Stimulated activated memory B cell treated with anti-CD40 and anti-IgM and Interleukin-4, amounts not matched to agents 10 μg/mL and 1 μg/mL and 100 μg/mL, for 72 hours (primary cell): ENCODE measurements at regions not wholly inside any gene's neighbourhood (a gene's known extent, or its start where the extent isn't known, plus 50 kb on each side); places are given as distances from the start of the nearest gene placed in this dataset.
"Not testable (repeated sequence)": the region's sequence is repeated elsewhere in the genome, so short reads cannot be mapped to it uniquely, and the experiment has no call there.

ENCODE experiments used
- ATAC-seq: fragments of 150-1000 bp; cut with Tn5 transposase; 2 replicates; pipeline ENCODE4 v1.10.0; 2021
- H3K27ac Mint-ChIP-seq: one replicate; pipeline ENCODE4 v1.8.0; 2022; ENCODE audit warnings: mild to moderate bottlenecking, mixed read lengths
- H3K27me3 Mint-ChIP-seq: one replicate; pipeline ENCODE4 v1.8.0; 2022; ENCODE audit warnings: mixed read lengths
- H3K36me3 Mint-ChIP-seq: one replicate; pipeline ENCODE4 v1.8.0; 2022; ENCODE audit warnings: mixed read lengths
- H3K4me1 Mint-ChIP-seq: one replicate; pipeline ENCODE4 v1.8.0; 2022; ENCODE audit warnings: mixed read lengths
- H3K4me3 Mint-ChIP-seq: one replicate; pipeline ENCODE4 v1.8.0; 2022; ENCODE audit warnings: mild to moderate bottlenecking, moderate library complexity, mixed read lengths
- H3K9me3 Mint-ChIP-seq: one replicate; pipeline ENCODE4 v1.8.0; 2022; ENCODE audit warnings: mixed read lengths

DNA sequence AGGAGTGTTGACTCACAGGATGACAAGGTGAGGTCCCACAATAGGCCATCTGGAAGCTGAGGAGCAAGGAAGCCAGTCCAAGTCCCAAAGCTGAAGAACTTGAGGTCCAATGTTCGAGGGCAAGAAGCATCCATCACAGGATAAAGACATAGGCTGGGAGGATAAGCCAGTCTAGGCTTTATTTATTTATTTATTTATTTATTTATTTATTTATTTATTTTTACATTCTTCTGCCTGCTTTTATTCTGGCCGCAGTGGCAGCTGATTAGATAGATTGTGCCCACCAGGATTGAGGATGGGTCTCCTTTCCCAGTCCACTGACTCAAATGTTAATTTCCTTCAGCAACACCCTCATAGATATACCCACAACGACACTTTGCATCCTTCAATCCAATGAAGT is 472.2 kb upstream of the DPPA4 start:
- Mint-ChIP-seq H3K4me1 (no peaks in the 10 kb centered on the region), H3K4me3 (no peak overlapping the region), H3K27ac (no peak overlapping the region), H3K36me3 (no peaks in the 10 kb centered on the region), H3K27me3 (no peaks in the 10 kb centered on the region), H3K9me3 (no peaks in the 10 kb centered on the region)
- no peak for ATAC-seq

DNA sequence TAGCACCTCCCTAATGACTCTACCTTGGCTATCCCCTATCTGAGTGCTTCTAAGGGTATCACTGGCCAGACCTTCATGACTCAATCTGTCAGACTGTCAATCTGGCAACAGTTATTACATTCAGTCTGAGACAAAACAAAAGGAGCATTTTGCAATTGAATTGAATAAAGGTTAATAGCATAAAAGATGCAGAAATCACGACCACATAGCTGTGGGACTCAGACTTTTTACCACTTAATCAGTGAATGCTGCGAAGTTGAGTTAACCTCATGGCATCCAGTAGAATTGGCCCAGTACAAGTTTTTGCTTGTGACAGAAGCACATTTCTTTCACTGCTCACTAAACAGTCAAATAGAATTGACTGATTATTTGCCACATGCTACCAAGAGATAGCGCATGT is 480.7 kb upstream of the DPPA4 start:
- Mint-ChIP-seq H3K4me1 (no peaks in the 10 kb centered on the region), H3K27ac (no peak overlapping the region), H3K9me3 (peaks cover 2% of the 10 kb centered on the region), H3K4me3 (no peak overlapping the region), H3K36me3 (no peaks in the 10 kb centered on the region), H3K27me3 (no peaks in the 10 kb centered on the region)
- no peak for ATAC-seq

DNA sequence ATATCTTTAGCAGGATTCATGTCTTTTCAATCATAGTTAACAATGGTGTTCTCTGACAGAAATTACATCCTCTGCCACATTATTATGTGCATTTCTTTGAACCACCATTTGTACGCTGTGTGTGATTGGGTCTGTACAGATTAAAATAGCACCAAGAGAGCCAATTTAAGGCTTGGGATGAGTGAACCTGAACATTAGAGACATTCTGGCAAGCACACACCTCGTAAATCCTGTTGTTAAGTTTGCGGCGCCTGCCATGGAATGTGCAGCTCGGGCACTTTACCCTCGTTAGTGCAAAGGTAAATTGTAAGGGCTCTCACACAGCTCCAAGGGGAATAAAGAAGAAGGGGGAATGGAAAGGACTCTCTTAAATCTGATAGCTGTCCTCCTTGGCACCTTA is 482.4 kb upstream of the DPPA4 start:
- H3K27ac Mint-ChIP-seq, result no peak overlapping the region
- H3K4me1 Mint-ChIP-seq, result no peaks in the 10 kb centered on the region
- ATAC-seq, result no peak

DNA sequence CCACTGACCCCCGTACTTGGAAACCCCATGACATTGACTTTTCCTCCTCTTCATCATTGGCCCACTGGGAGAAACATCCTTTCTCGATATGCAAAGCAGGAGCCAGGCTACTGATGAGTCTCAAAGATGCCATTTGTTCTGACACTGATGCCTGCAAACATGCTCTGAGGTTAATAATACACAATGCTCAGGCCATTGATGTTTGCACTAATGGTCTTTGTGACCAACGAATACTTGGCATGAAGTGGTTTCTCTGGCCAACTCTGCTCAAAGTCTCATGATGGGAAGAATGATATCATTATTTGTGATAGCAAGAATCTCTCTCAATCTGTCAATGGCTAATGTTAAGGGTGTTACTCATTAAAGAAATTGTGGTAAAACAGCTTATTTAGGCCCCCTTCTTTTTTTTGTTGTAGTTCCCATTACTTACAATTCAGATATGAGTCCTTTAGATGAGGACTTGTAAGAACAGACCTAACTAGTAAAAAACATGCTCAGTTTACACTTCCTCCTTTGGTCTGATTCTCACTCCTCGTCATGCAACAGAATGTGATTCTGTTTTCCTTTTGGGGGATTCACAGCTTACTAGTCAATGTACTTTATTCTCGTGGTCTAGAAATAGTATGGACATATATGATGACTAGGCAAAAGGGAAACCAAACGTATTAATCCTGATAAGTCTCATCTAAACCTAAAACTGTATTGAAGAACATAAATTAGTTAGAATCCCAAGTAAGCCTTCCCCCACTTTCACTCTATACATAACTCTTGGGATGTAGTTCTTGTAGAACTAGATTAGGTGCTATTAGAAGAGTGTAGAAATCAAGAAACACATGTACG is 488.8 kb upstream of the DPPA4 start:
- Mint-ChIP-seq H3K4me1 (no peaks in the 10 kb centered on the region), H3K27me3 (no peaks in the 10 kb centered on the region), H3K27ac (no peak overlapping the region), H3K36me3 (no peaks in the 10 kb centered on the region), H3K4me3 (no peak overlapping the region), H3K9me3 (peaks cover 2% of the 10 kb centered on the region)
- ATAC-seq, result no peak

More for the DNA sequence above, 482.4 kb upstream of the DPPA4 start:
- Mint-ChIP-seq H3K36me3 (no peaks in the 10 kb centered on the region), H3K27me3 (no peaks in the 10 kb centered on the region), H3K4me3 (no peak overlapping the region), H3K9me3 (peaks cover 2% of the 10 kb centered on the region)

DNA sequence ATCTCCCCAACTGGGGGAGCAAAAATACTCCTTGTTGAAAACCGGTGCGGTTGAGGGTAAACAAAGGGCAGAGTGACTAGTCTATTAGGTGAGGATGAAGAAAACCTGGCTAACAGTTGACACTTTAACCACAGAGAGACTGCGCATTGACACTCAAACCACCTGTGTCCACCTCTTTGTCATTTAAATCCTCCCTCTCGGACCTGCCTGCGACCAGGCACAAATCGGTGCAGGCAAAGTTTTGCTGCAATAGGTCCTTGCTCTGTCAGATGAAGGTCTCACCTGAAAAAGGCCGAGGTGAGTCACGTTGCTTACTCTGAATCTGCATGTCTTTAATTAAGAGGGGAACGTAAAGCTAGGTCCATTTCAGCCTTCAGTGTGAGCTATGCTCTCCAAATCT is 494.1 kb upstream of the DPPA4 start:
- H3K4me1 Mint-ChIP-seq, result no peaks in the 10 kb centered on the region
- H3K36me3 Mint-ChIP-seq, result no peaks in the 10 kb centered on the region
- no peak overlapping the region for H3K27ac Mint-ChIP-seq
- no peaks in the 10 kb centered on the region for H3K27me3 Mint-ChIP-seq
- no peaks in the 10 kb centered on the region for H3K9me3 Mint-ChIP-seq
- no peak overlapping the region for H3K4me3 Mint-ChIP-seq
- ATAC-seq, result no peak

DNA sequence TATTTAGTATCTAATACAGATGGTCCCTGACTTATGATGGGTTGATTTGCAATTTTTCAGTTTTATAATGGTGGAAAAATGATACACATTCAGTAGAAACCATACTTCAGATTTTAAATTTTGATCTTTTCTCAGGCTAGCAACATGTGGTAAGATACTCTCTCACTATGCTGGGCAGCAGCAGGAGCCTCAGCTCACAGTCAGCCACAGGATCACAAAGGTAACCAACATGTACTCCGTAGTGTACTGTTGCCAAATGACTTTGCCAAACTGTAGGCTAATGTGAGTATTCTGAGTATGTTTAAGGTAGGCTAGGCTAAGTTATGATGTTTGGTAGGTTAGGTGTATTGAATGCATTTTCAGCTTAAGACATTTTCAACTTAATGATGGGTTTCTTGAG is 498.6 kb upstream of the DPPA4 start:
- H3K36me3 Mint-ChIP-seq, result no peaks in the 10 kb centered on the region
- no peak for ATAC-seq
- H3K27ac Mint-ChIP-seq, result no peak overlapping the region
- no peaks in the 10 kb centered on the region for H3K4me1 Mint-ChIP-seq
- no peak overlapping the region for H3K4me3 Mint-ChIP-seq
- H3K9me3 Mint-ChIP-seq, result no peaks in the 10 kb centered on the region
- H3K27me3 Mint-ChIP-seq, result no peaks in the 10 kb centered on the region

DNA sequence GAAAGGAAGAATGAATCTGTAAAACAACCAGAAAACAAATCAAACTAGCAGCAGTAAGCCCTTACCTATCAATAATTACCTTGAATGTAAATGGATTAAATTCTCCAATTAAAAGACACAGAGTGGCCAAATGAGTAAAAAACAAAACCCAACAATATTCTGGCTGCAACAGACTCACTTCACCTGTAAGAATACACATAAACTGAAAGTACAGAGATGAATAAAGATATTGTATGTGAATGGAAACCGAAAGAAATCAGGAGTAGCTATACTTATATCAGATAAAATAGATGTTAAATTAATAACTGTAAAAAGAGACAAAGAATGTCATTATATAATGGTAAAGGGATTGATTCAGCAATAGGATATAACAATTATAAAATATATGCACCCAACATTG is 514.5 kb upstream of the DPPA4 start:
- Mint-ChIP-seq H3K27ac (no peak overlapping the region), H3K27me3 (no peaks in the 10 kb centered on the region), H3K9me3 (peaks cover 24% of the 10 kb centered on the region), H3K4me3 (no peak overlapping the region), H3K4me1 (no peaks in the 10 kb centered on the region), H3K36me3 (no peaks in the 10 kb centered on the region)
- ATAC-seq, result no peak

DNA sequence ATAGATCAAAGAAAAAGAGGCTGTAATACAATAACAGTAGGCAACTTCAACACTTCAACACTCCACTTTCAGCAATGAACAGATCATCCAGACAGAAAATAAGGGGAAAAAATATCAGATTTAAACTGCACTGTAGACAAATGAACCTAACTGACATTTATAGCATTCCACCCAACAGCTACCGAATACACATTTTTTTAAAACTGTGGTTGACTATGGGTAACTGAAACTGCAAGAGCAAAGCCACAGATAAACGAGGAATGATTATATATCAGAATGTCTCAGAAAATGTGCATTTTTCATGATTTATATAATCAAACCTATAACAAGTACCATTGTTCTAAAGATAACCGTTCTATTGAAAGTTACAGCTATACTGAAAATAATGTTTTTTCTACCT is 514.9 kb upstream of the DPPA4 start:
- Mint-ChIP-seq H3K27me3 (no peaks in the 10 kb centered on the region), H3K4me3 (no peak overlapping the region), H3K36me3 (no peaks in the 10 kb centered on the region), H3K4me1 (no peaks in the 10 kb centered on the region), H3K27ac (no peak overlapping the region), H3K9me3 (peaks cover 24% of the 10 kb centered on the region)
- no peak for ATAC-seq

DNA sequence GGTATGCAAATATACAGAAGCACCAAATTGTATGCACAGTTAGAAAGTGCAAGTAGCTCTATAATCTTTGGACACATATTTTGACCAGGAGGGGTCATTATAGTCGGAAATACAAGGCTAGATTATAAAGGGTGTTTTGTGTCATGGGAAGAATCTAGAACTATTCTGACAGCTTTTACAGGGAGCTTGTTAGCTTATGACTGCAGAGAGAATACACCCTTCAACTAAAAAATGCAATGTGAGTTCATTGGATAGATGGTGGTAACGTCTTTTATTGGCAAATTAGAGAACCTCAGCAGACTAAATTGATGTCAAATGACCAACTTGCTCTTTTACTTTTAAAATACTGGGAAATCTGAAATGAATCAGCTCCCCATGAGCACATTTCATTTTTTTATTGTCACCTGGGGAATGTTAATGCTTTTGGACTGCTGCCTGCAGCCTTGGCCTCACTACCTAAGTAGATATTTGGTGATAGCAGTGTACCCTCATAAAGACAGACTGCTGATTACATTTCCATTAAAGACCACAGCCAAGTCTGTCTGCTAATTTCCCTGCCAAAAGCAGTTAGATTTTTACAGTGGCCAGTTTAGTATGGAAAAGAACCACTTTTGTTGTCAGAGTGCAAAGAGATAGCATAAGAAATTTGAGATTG is 515.9 kb upstream of the DPPA4 start:
- Mint-ChIP-seq H3K9me3 (peaks cover 24% of the 10 kb centered on the region), H3K27ac (no peak overlapping the region), H3K36me3 (no peaks in the 10 kb centered on the region), H3K4me1 (no peaks in the 10 kb centered on the region), H3K4me3 (no peak overlapping the region), H3K27me3 (no peaks in the 10 kb centered on the region)
- no peak for ATAC-seq

DNA sequence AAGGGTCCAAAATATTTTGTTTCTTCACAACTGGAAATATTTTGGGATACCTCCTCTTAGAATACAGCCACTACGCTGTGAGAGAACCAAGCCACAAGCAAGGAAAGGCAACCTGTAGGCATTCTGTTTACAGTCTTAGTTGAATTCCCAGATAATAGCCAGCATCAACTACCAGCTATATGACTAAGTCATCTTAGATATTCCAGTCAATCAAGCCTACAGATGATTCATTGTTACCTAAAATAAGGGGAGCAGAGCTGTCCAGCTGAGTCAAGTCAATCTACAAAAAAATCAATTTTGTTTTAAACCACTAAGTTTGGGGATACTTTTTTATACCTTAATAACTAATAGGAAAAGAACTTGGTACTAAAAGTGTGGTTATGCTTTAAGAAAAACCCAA is 526.4 kb upstream of the DPPA4 start:
- H3K36me3 Mint-ChIP-seq, result no peaks in the 10 kb centered on the region

DNA sequence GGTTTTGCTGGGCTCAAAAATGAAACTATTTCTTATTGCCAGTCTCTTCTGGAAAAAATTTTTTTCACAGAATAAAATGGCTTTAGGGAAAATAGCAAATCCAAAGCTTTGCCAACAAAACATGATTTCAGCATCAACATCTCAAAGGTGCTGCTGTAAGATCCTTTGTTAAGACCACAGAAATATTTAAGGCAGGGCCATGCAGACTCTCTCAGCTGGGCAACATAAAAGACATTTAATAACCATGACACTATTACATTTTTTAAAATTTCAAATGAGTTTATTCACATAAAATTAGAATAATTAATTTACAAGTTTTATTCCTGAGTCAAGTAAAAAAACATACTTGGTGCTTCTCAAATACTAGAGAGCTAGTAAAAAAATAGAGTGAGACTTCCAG is 527.1 kb upstream of the DPPA4 start:
- no peaks in the 10 kb centered on the region for H3K4me1 Mint-ChIP-seq
- H3K27ac Mint-ChIP-seq, result no peak overlapping the region
- H3K36me3 Mint-ChIP-seq, result no peaks in the 10 kb centered on the region
- peaks cover 6% of the 10 kb centered on the region for H3K9me3 Mint-ChIP-seq
- no peak overlapping the region for H3K4me3 Mint-ChIP-seq
- no peaks in the 10 kb centered on the region for H3K27me3 Mint-ChIP-seq
- ATAC-seq, result no peak

More for the DNA sequence above, 526.4 kb upstream of the DPPA4 start:
- no peak overlapping the region for H3K4me3 Mint-ChIP-seq
- no peak overlapping the region for H3K27ac Mint-ChIP-seq
- no peaks in the 10 kb centered on the region for H3K27me3 Mint-ChIP-seq
- H3K9me3 Mint-ChIP-seq, result peaks cover 6% of the 10 kb centered on the region
- H3K4me1 Mint-ChIP-seq, result no peaks in the 10 kb centered on the region
- no peak for ATAC-seq

DNA sequence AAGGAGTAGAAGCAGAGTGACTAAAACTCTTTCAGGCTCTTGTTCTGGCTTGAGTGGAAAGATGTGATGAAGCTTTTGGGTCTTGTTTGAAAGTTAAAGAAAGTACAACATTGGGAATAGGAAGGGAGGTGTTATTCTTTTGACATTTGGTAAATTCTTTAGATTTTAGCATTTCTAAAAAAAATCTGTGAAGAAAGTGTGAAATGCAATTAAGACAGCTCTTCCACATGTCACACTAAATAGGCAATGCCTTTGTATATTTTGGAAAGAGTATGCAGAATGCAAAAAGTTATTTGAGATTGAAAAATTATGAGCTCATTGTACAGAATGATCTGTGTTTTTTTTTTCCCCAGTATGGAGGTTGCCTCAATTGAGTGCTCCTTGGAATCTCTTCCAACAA is 532.2 kb upstream of the DPPA4 start:
- no peak for ATAC-seq
- H3K27ac Mint-ChIP-seq, result no peak overlapping the region
- H3K4me1 Mint-ChIP-seq, result no peaks in the 10 kb centered on the region
- H3K36me3 Mint-ChIP-seq, result no peaks in the 10 kb centered on the region
- no peak overlapping the region for H3K4me3 Mint-ChIP-seq
- peaks cover 3% of the 10 kb centered on the region for H3K9me3 Mint-ChIP-seq
- no peaks in the 10 kb centered on the region for H3K27me3 Mint-ChIP-seq

DNA sequence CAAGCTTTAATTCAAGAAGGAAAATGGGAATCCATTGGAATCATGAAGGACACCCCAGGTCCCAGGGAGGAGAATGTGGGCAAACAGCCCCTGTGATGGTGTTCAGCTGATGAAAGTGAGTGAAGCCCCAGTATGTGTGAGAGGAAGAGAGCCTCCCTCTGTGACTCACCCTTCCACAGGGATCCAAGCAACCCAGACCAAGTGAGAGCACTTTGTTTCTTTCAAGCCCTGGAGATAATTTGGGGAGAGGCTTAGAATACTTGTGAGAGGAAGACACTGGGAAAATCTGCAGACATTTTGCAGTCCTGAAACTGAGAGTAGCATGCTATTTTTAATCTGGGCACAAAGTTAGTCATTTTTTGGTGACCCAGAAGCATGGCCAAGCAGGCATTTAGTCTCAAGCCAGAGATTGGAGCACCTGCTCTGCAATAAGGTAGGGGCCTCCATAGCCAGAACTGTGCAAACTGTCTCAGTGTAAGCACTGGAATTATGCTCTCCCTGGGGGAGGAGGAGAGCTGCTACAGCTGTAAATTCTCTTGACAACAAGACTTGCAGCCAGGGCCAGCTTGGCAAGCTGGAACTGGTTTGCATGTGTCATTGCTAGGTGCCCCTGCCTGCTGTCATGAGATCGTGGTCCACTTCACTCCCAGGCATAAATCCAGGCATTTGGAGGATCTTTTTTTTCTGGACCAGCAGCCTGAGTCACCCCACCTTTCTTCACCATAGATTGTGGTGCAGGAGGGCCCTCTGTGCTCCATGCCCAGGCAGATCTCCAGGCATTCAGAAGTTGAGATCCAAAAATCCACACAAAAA is 537.8 kb upstream of the DPPA4 start:
- no peak overlapping the region for H3K4me3 Mint-ChIP-seq
- no peaks in the 10 kb centered on the region for H3K27me3 Mint-ChIP-seq
- no peaks in the 10 kb centered on the region for H3K4me1 Mint-ChIP-seq
- H3K27ac Mint-ChIP-seq, result no peak overlapping the region
- no peak for ATAC-seq
- peaks cover 11% of the 10 kb centered on the region for H3K9me3 Mint-ChIP-seq
- no peaks in the 10 kb centered on the region for H3K36me3 Mint-ChIP-seq

DNA sequence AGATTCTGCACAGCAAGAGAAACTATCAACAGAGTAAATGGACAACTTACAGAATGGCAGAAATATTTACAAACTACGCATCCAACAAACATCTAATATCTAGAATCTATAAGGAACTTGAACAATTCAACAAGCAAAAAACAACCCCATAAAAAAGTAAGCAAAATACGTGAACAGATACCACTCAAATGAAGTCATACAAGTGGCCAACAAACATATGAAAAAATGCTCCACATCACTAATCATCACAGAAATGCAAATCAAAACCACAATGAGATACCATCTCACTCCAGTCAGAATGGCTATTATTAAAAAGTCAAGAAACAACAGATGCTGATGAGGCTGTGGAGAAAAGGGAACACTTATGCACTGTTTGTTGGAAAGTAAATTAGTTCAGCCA is 540.3 kb upstream of the DPPA4 start:
- H3K27ac Mint-ChIP-seq, H3K4me3 Mint-ChIP-seq, H3K36me3 Mint-ChIP-seq, ATAC-seq, H3K27me3 Mint-ChIP-seq, H3K4me1 Mint-ChIP-seq: not testable (repeated sequence)
- H3K9me3 Mint-ChIP-seq, result peaks cover 11% of the 10 kb centered on the region

DNA sequence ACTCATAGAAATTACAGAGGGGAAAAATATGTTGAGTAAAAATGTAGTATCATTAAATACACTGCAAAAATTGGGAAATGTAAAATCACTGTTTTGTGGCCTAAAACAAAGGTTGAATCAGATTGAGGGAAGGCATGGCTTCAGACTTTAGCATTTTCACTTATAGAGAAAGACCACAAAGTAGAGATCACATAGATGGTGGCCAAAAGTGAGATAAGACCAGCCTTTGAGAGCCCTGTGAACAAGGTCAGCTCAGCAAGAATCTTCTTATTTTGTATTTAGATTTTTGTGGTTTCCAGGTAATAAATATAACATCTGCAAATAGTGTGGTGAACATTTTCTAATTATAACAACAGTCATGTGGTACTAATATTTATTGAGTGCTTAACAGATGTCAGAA is 544.8 kb upstream of the DPPA4 start:
- no peak overlapping the region for H3K27ac Mint-ChIP-seq
- H3K9me3 Mint-ChIP-seq, result peaks cover 13% of the 10 kb centered on the region
- H3K4me3 Mint-ChIP-seq, result no peak overlapping the region
- no peaks in the 10 kb centered on the region for H3K27me3 Mint-ChIP-seq
- H3K36me3 Mint-ChIP-seq, result no peaks in the 10 kb centered on the region
- ATAC-seq, result no peak
- no peaks in the 10 kb centered on the region for H3K4me1 Mint-ChIP-seq
